GM23248 (cell line): ENCODE measurements at regions not wholly inside any gene's neighbourhood (a gene's known extent, or its start where the extent isn't known, plus 50 kb on each side); places are given as distances from the start of the nearest gene placed in this dataset.

Experiments used
- DNase-seq: peaks from one replicate; pipeline ENCODE4 v3.0.0-alpha.2; 2015
- H2AFZ ChIP-seq: fragments of 200-600 bp; sonication (generic); 2 replicates; pipeline ENCODE4 v1.6.1; 2016; ENCODE audit warnings: antibody characterized with exemption
- H3F3A ChIP-seq: fragments of 200-600 bp; sonication (generic); 2 replicates; pipeline ENCODE4 v1.6.1; 2016; ENCODE audit warnings: mild to moderate bottlenecking, antibody characterized with exemption, mixed run types; ENCODE audit not compliant: insufficient read depth
- H3K27ac ChIP-seq: fragments of 200-600 bp; sonication (generic); 2 replicates; pipeline ENCODE4 v1.5.1; 2016; ENCODE audit warnings: mild to moderate bottlenecking
- H3K27me3 ChIP-seq: fragments of 200-600 bp; sonication (generic); replicated peaks from 2 replicates; pipeline ENCODE4 v1.6.1; 2016; ENCODE audit warnings: mild to moderate bottlenecking; ENCODE audit not compliant: insufficient read depth
- H3K36me3 ChIP-seq: fragments of 200-600 bp; sonication (generic); 2 replicates; pipeline ENCODE4 v1.6.1; 2016; ENCODE audit warnings: low read depth, mild to moderate bottlenecking
- H3K4me1 ChIP-seq: fragments of 200-600 bp; sonication (generic); 2 replicates; pipeline ENCODE4 v1.6.1; 2016; ENCODE audit warnings: mild to moderate bottlenecking; ENCODE audit not compliant: insufficient read depth
- H3K4me2 ChIP-seq: fragments of 200-600 bp; sonication (generic); one replicate; pipeline ENCODE4 v1.6.1; 2016; ENCODE audit warnings: mild to moderate bottlenecking; ENCODE audit not compliant: unreplicated experiment
- H3K4me3 ChIP-seq: fragments of 200-600 bp; sonication (generic); 2 replicates; pipeline ENCODE4 v1.5.1; 2016; ENCODE audit warnings: mild to moderate bottlenecking
- H3K79me2 ChIP-seq: fragments of 200-600 bp; sonication (generic); 2 replicates; pipeline ENCODE4 v1.6.1; 2016; ENCODE audit warnings: mild to moderate bottlenecking; ENCODE audit not compliant: insufficient read depth
- H3K9ac ChIP-seq: fragments of 200-600 bp; sonication (generic); 2 replicates; pipeline ENCODE4 v1.6.1; 2016; ENCODE audit warnings: mild to moderate bottlenecking
- H3K9me2 ChIP-seq: fragments of 200-600 bp; sonication (generic); 2 replicates; pipeline ENCODE4 v1.6.1; 2016; ENCODE audit warnings: mixed run types, mild to moderate bottlenecking, moderate library complexity; ENCODE audit not compliant: insufficient read depth
- H3K9me3 ChIP-seq: fragments of 200-600 bp; sonication (generic); one replicate; pipeline ENCODE4 v1.6.1; 2017; ENCODE audit warnings: low read depth
- H4K20me1 ChIP-seq: fragments of 200-600 bp; sonication (generic); 2 replicates; pipeline ENCODE4 v1.6.0; 2016; ENCODE audit not compliant: insufficient read depth
- EZH2 ChIP-seq: fragments of 200-600 bp; sonication (generic); IDR thresholded peaks from 2 replicates; pipeline ENCODE4 v1.6.1; 2018; ENCODE audit warnings: antibody characterized with exemption, mild to moderate bottlenecking; ENCODE audit not compliant: insufficient read depth, poor library complexity, severe bottlenecking
- EZH2phosphoT487 ChIP-seq: fragments of 200-600 bp; sonication (generic); IDR thresholded peaks from 2 replicates; pipeline ENCODE4 v1.6.1; 2018; ENCODE audit warnings: antibody characterized with exemption, moderate library complexity, mild to moderate bottlenecking, low read depth; ENCODE audit not compliant: insufficient read depth
- WGBS, 2 experiments: methylation state at CpG; one replicate each; pipeline ENCODE4 v1.1.6; 2015 to 2017; ENCODE audit warnings: low lambda C conversion rate in 2 of 2, low coverage in 1 of 2; ENCODE audit errors: missing lambda C conversion rate in 2 of 2; 5-methylcytosine and 5-hydroxymethylcytosine counted together
- in situ Hi-C: fragments of 300-500 bp; cut with MboI; formaldehyde crosslinking; loops from 2 replicates; pipeline ENCODE4 v1.15.0; 2020

- no peak overlapping the region for H3K27ac ChIP-seq
- in situ Hi-C loops, result no loop called here
- no peaks in the 10 kb centered on the region for H4K20me1 ChIP-seq
- H3F3A ChIP-seq, result no peaks in the 10 kb centered on the region
- no peaks in the 10 kb centered on the region for H3K36me3 ChIP-seq
- no peak for TF ChIP-seq EZH2
- no peak for TF ChIP-seq EZH2phosphoT487
- 27 to 30% methylated on average over 4 of the region's 4 CpGs for WGBS, 2 experiments
- H3K4me3 ChIP-seq, result no peak overlapping the region
- H3K9me3 ChIP-seq, result no peaks in the 10 kb centered on the region
- H3K79me2 ChIP-seq, result no peaks in the 10 kb centered on the region
- no peak overlapping the region for H2AFZ ChIP-seq
- no peaks in the 10 kb centered on the region for H3K4me1 ChIP-seq
- no peak overlapping the region for H3K4me2 ChIP-seq
- no peak for DNase-seq
- H3K9me2 ChIP-seq, result no peaks in the 10 kb centered on the region
- H3K9ac ChIP-seq, result no peak overlapping the region
- H3K27me3 ChIP-seq, result no peaks in the 10 kb centered on the region
Measured at GRCh38 chr6:114690625-114691024, 347.8 kb upstream of the HS3ST5 start.

DNA sequence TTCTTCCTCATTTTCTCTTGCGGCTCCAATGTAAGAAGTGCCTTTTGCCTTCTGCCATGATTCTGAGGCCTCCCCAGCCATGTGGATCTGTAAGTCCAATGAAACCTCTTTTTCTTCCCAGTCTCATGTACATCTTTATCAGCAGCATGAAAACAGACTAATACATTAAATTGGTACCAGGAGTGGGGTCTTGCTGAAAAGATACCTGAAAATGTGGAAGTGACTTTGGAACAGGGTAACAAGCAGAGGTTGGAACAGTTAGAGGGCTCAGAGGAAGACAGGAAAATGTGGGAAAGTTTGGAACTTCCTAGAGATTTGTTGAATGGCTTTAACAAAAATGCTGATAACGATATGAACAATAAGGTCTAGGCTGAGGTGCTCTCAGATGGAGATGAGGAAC, 316.7 kb upstream of the HS3ST5 start:
- H3K9ac ChIP-seq, result no peak overlapping the region
- no peaks in the 10 kb centered on the region for H3K27me3 ChIP-seq
- in situ Hi-C loops, result no loop called here
- no peaks in the 10 kb centered on the region for H3F3A ChIP-seq
- no peak overlapping the region for H3K4me3 ChIP-seq
- 39 to 47% methylated on average over 2 of the region's 2 CpGs for WGBS, 2 experiments
- H3K79me2 ChIP-seq, result no peaks in the 10 kb centered on the region
- no peak overlapping the region for H3K27ac ChIP-seq
- no peaks in the 10 kb centered on the region for H3K36me3 ChIP-seq
- TF ChIP-seq EZH2phosphoT487, result no peak
- TF ChIP-seq EZH2, result no peak
- H3K4me2 ChIP-seq, result no peak overlapping the region
- no peak overlapping the region for H2AFZ ChIP-seq
- no peaks in the 10 kb centered on the region for H4K20me1 ChIP-seq
- H3K9me2 ChIP-seq, result no peaks in the 10 kb centered on the region
- H3K9me3 ChIP-seq, result no peaks in the 10 kb centered on the region
- no peaks in the 10 kb centered on the region for H3K4me1 ChIP-seq
- DNase-seq, result no peak

GRCh38 chr6:114651611-114652010, 308.8 kb upstream of the HS3ST5 start:
- 0 to 2% methylated on average over 2 of the region's 2 CpGs for WGBS, 2 experiments
- H3K36me3 ChIP-seq, result no peaks in the 10 kb centered on the region
- no peak for DNase-seq
- no peaks in the 10 kb centered on the region for H3K4me1 ChIP-seq
- no peak overlapping the region for H3K4me2 ChIP-seq
- H3K9me3 ChIP-seq, result no peaks in the 10 kb centered on the region
- H3K27me3 ChIP-seq, result no peaks in the 10 kb centered on the region
- no peaks in the 10 kb centered on the region for H4K20me1 ChIP-seq
- H2AFZ ChIP-seq, result no peak overlapping the region
- no peaks in the 10 kb centered on the region for H3K9me2 ChIP-seq
- no peak overlapping the region for H3K9ac ChIP-seq
- H3K27ac ChIP-seq, result no peak overlapping the region
- TF ChIP-seq EZH2 (no peak), EZH2phosphoT487 (no peak)
- no peaks in the 10 kb centered on the region for H3K79me2 ChIP-seq
- H3F3A ChIP-seq, result no peaks in the 10 kb centered on the region
- in situ Hi-C loops, result no loop called here
- H3K4me3 ChIP-seq, result no peak overlapping the region

- Histone ChIP-seq H3K4me3 (no peak overlapping the region), H3K27ac (no peak overlapping the region), H3K36me3 (no peaks in the 10 kb centered on the region), H3K9me2 (no peaks in the 10 kb centered on the region), H3K79me2 (no peaks in the 10 kb centered on the region), H3F3A (no peaks in the 10 kb centered on the region), H3K27me3 (no peaks in the 10 kb centered on the region), H3K4me2 (no peak overlapping the region), H3K9ac (no peak overlapping the region), H2AFZ (no peak overlapping the region), H4K20me1 (no peaks in the 10 kb centered on the region), H3K4me1 (no peaks in the 10 kb centered on the region), H3K9me3 (no peaks in the 10 kb centered on the region)
- in situ Hi-C loops, result no loop called here
- DNase-seq, result no peak
- TF ChIP-seq EZH2phosphoT487, result no peak
- no peak for TF ChIP-seq EZH2
- 41 to 45% methylated on average over 2 of the region's 2 CpGs for WGBS, 2 experiments
Measured at GRCh38 chr6:114650891-114651290, 308.1 kb upstream of the HS3ST5 start.

GRCh38 chr6:114649298-114649697, 306.5 kb upstream of the HS3ST5 start:
- Histone ChIP-seq H2AFZ (no peak overlapping the region), H4K20me1 (no peaks in the 10 kb centered on the region), H3K9me3 (no peaks in the 10 kb centered on the region), H3K4me2 (no peak overlapping the region), H3K79me2 (no peaks in the 10 kb centered on the region), H3K9ac (no peak overlapping the region), H3K27ac (no peak overlapping the region), H3F3A (no peaks in the 10 kb centered on the region), H3K9me2 (no peaks in the 10 kb centered on the region), H3K4me1 (no peaks in the 10 kb centered on the region), H3K4me3 (no peak overlapping the region), H3K36me3 (no peaks in the 10 kb centered on the region), H3K27me3 (no peaks in the 10 kb centered on the region)
- 19 to 27% methylated on average over 2 of the region's 2 CpGs for WGBS, 2 experiments
- DNase-seq, result no peak
- in situ Hi-C loops, result no loop called here
- TF ChIP-seq EZH2phosphoT487 (no peak), EZH2 (no peak)
